Hepatocyte (in vitro differentiated cells): ENCODE measurements at regions not wholly inside any gene's neighbourhood (a gene's known extent, or its start where the extent isn't known, plus 50 kb on each side); places are given as distances from the start of the nearest gene placed in this dataset.

Experiments used
- DNase-seq: peaks from one replicate; pipeline ENCODE4 v3.0.0-alpha.2; 2016; ENCODE audit warnings: low spot score
- H2AFZ ChIP-seq: fragments of 200-600 bp; sonication (generic); 2 replicates; pipeline ENCODE4 v1.6.0; 2016; ENCODE audit warnings: antibody characterized with exemption, mild to moderate bottlenecking
- H3K27ac ChIP-seq: fragments of 200-600 bp; sonication (generic); 2 replicates; pipeline ENCODE4 v1.5.1; 2016; ENCODE audit warnings: mild to moderate bottlenecking
- H3K27me3 ChIP-seq: fragments of 200-600 bp; sonication (generic); 2 replicates; pipeline ENCODE4 v1.6.1; 2016
- H3K36me3 ChIP-seq: fragments of 200-600 bp; sonication (generic); replicated peaks from 2 replicates; pipeline ENCODE4 v1.5.1; 2016; ENCODE audit warnings: low read depth; ENCODE audit not compliant: insufficient read depth
- H3K4me1 ChIP-seq: fragments of 200-600 bp; sonication (generic); 2 replicates; pipeline ENCODE4 v1.5.1; 2016; ENCODE audit warnings: mild to moderate bottlenecking, moderate library complexity; ENCODE audit not compliant: insufficient read depth
- H3K4me2 ChIP-seq: fragments of 200-600 bp; sonication (generic); 2 replicates; pipeline ENCODE4 v1.6.0; 2016
- H3K4me3 ChIP-seq: fragments of 200-600 bp; sonication (generic); 2 replicates; pipeline ENCODE4 v1.5.1; 2016; ENCODE audit warnings: mild to moderate bottlenecking
- H3K79me2 ChIP-seq: fragments of 200-600 bp; sonication (generic); 2 replicates; pipeline ENCODE4 v1.6.0; 2017; ENCODE audit warnings: mild to moderate bottlenecking
- H3K9me2 ChIP-seq: fragments of 200-600 bp; sonication (generic); replicated peaks from 2 replicates; pipeline ENCODE4 v1.6.0; 2017; ENCODE audit warnings: mild to moderate bottlenecking; ENCODE audit not compliant: insufficient read depth
- H3K9me3 ChIP-seq: fragments of 200-600 bp; sonication (generic); 2 replicates; pipeline ENCODE4 v1.5.1; 2016; ENCODE audit warnings: low read depth, mild to moderate bottlenecking
- H4K20me1 ChIP-seq: fragments of 200-600 bp; sonication (generic); 2 replicates; pipeline ENCODE4 v1.6.0; 2016; ENCODE audit warnings: mild to moderate bottlenecking; ENCODE audit not compliant: insufficient read depth, poor library complexity, severe bottlenecking
- CTCF ChIP-seq: fragments of 200-600 bp; sonication (generic); IDR thresholded peaks from 2 replicates; pipeline ENCODE4 v1.5.1; 2016; ENCODE audit warnings: antibody characterized with exemption, mild to moderate bottlenecking; ENCODE audit not compliant: poor library complexity
- EZH2 ChIP-seq: fragments of 200-600 bp; sonication (generic); IDR thresholded peaks from 2 replicates; pipeline ENCODE4 v1.6.1; 2016; ENCODE audit warnings: antibody characterized with exemption, mild to moderate bottlenecking, borderline replicate concordance
- EZH2phosphoT487 ChIP-seq: fragments of 200-600 bp; sonication (generic); IDR thresholded peaks from one replicate; pipeline ENCODE4 v1.6.1; 2018; ENCODE audit warnings: antibody characterized with exemption, mild to moderate bottlenecking, low read depth, moderate library complexity; ENCODE audit not compliant: unreplicated experiment, severe bottlenecking
- WGBS: methylation state at CpG from one replicate; pipeline ENCODE4 v1.1.6; 2016; ENCODE audit warnings: low lambda C conversion rate; ENCODE audit errors: missing lambda C conversion rate; 5-methylcytosine and 5-hydroxymethylcytosine counted together

DNA sequence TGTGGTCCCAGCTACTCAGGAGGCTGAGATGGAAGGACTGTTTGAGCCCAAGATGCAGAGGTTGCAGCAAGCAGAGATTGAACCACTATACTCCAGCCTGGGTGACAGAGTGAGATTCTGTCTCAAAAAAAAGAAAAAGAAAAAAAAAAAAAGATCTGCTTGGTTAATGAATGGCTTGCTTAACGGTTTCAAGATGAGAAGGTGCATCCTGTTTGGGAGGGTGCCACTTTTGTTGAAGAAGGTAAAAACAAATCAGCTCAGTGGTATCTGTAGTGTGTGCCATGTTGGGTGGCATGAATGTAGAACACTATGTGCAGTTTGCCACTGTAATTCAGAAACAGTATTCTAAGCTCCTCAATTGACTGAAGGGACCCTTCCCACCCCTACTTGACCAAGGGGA lies 94.9 kb upstream of the ETV3 start:
- 60% methylated on average over 1 of the region's 1 CpG for WGBS
- Histone ChIP-seq H3K4me1 (peaks cover 37% of the 10 kb centered on the region), H3K4me3 (no peak overlapping the region), H3K9me2 (no peaks in the 10 kb centered on the region), H3K9me3 (no peaks in the 10 kb centered on the region), H3K79me2 (no peaks in the 10 kb centered on the region), H3K27ac (no peak overlapping the region), H3K36me3 (no peaks in the 10 kb centered on the region), H3K4me2 (no peak overlapping the region), H2AFZ (no peak overlapping the region), H3K27me3 (no peaks in the 10 kb centered on the region), H4K20me1 (no peaks in the 10 kb centered on the region)
- no peak for DNase-seq
- TF ChIP-seq CTCF, result no peak
- TF ChIP-seq EZH2, result no peak
- TF ChIP-seq EZH2phosphoT487, result no peak

GRCh38 chr1:157231846-157232525 lies 93.8 kb upstream of the ETV3 start:
- H3K79me2 ChIP-seq, result no peaks in the 10 kb centered on the region
- H2AFZ ChIP-seq, result no peak overlapping the region
- no peaks in the 10 kb centered on the region for H3K27me3 ChIP-seq
- WGBS, result 66% methylated on average over 4 of the region's 4 CpGs
- H3K4me2 ChIP-seq, result no peak overlapping the region
- H3K4me3 ChIP-seq, result no peak overlapping the region
- H3K9me3 ChIP-seq, result no peaks in the 10 kb centered on the region
- H3K4me1 ChIP-seq, result peaks cover 32% of the 10 kb centered on the region
- TF ChIP-seq EZH2phosphoT487 (no peak), EZH2 (no peak), CTCF (no peak)
- H3K9me2 ChIP-seq, result no peaks in the 10 kb centered on the region
- H3K36me3 ChIP-seq, result no peaks in the 10 kb centered on the region
- no peaks in the 10 kb centered on the region for H4K20me1 ChIP-seq
- no peak overlapping the region for H3K27ac ChIP-seq
- no peak for DNase-seq

- no peaks in the 10 kb centered on the region for H4K20me1 ChIP-seq
- WGBS, result 87% methylated on average over 4 of the region's 4 CpGs
- TF ChIP-seq EZH2, result no peak
- no peak for TF ChIP-seq CTCF
- no peak for TF ChIP-seq EZH2phosphoT487
- no peaks in the 10 kb centered on the region for H3K27me3 ChIP-seq
- H2AFZ ChIP-seq, result no peak overlapping the region
- H3K36me3 ChIP-seq, result no peaks in the 10 kb centered on the region
- H3K27ac ChIP-seq, result no peak overlapping the region
- H3K4me3 ChIP-seq, result no peak overlapping the region
- peaks cover 23% of the 10 kb centered on the region for H3K4me1 ChIP-seq
- no peaks in the 10 kb centered on the region for H3K9me3 ChIP-seq
- H3K4me2 ChIP-seq, result no peak overlapping the region
- H3K9me2 ChIP-seq, result no peaks in the 10 kb centered on the region
- no peak for DNase-seq
- no peaks in the 10 kb centered on the region for H3K79me2 ChIP-seq
Observed at GRCh38 chr1:157230500-157230899, 92.3 kb upstream of the ETV3 start.
